ENCODE measurements at regions not wholly inside any gene's neighbourhood (a gene's known extent, or its start where the extent isn't known, plus 50 kb on each side); places are given as distances from the start of the nearest gene placed in this dataset.
A peak's percentile ranks its signal among the peaks of the same experiment; 100 is the strongest.

DNA sequence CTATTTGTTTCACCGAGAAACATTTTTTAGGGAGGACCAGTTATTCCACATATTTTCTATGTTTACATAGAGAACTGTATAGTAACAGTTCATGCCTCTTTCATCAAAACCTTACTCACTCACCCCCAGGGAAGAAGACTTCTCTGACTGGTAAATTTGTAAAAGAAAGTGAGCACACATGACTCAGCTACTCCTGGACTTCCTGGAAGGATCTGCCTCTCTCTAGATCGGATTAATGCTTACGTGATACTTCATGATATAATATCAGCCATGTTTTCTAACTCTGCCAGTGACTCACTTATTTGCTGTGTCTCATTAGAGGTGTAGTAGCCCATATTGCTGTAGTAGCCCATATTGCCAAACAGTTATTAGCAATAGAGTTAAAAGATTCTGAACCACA is 494.3 kb upstream of the ATXN7L3B start:
- no peaks in the 10 kb centered on the region for H4K20me1 ChIP-seq (ENCODE audit: insufficient read depth, poor library complexity, severe bottlenecking)
- no peaks in the 10 kb centered on the region for H3K79me2 ChIP-seq
- TF ChIP-seq EZH2phosphoT487 (IDR thresholded peaks at IDR 0.05; ENCODE audit: low read depth, severe bottlenecking, unreplicated experiment) (no peak), EZH2 (IDR thresholded peaks at IDR 0.05; ENCODE audit: borderline replicate concordance) (no peak)
- TF ChIP-seq, protein P1, sequence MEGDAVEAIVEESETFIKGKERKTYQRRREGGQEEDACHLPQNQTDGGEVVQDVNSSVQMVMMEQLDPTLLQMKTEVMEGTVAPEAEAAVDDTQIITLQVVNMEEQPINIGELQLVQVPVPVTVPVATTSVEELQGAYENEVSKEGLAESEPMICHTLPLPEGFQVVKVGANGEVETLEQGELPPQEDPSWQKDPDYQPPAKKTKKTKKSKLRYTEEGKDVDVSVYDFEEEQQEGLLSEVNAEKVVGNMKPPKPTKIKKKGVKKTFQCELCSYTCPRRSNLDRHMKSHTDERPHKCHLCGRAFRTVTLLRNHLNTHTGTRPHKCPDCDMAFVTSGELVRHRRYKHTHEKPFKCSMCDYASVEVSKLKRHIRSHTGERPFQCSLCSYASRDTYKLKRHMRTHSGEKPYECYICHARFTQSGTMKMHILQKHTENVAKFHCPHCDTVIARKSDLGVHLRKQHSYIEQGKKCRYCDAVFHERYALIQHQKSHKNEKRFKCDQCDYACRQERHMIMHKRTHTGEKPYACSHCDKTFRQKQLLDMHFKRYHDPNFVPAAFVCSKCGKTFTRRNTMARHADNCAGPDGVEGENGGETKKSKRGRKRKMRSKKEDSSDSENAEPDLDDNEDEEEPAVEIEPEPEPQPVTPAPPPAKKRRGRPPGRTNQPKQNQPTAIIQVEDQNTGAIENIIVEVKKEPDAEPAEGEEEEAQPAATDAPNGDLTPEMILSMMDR (IDR thresholded peaks at IDR 0.05; ENCODE audit: poor library complexity), result no peak
- H3K4me2 ChIP-seq, result peak overlapping the region; percentile 30
- H3K27ac ChIP-seq, result peak overlapping the region; percentile 46
- DNase-seq (ENCODE audit: low spot score), result peak; percentile 61
- H3K9me3 ChIP-seq (ENCODE audit: low read depth), result no peaks in the 10 kb centered on the region
- no peaks in the 10 kb centered on the region for H3K36me3 ChIP-seq (replicated peaks; ENCODE audit: insufficient read depth, low read depth)
- H3K9me2 ChIP-seq (replicated peaks; ENCODE audit: insufficient read depth), result no peaks in the 10 kb centered on the region
- H2AFZ ChIP-seq, result no peak overlapping the region
- H3K27me3 ChIP-seq, result no peaks in the 10 kb centered on the region
- H3K4me3 ChIP-seq, result no peak overlapping the region
- WGBS (ENCODE audit: low lambda C conversion rate, missing lambda C conversion rate), result 38% methylated on average over 3 of the region's 3 CpGs
- no peaks in the 10 kb centered on the region for H3K4me1 ChIP-seq (ENCODE audit: insufficient read depth)

DNA sequence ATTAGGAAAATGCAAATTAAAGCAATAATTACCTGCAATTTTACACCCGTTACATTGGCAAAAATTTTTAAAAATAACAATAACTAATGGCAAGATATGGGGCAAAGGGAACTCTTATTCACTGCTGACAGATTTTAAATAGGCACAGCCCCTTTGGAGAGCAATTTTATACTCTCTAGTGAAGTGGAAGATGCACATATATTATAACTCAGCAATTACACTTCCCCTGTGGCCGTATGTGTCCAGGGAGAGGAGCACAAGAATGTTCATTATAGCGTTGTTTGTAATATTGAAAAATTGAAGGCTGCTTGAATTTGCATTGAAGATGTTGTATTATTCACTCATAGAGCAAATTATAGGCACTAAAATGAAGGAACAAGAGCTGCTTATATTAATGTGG is 488.3 kb upstream of the ATXN7L3B start:
- H3K4me2 ChIP-seq, result no peak overlapping the region
- no peak for TF ChIP-seq EZH2phosphoT487 (IDR thresholded peaks at IDR 0.05; ENCODE audit: low read depth, severe bottlenecking, unreplicated experiment)
- TF ChIP-seq, protein P1 (IDR thresholded peaks at IDR 0.05; ENCODE audit: poor library complexity), result no peak
- no peak for TF ChIP-seq EZH2 (IDR thresholded peaks at IDR 0.05; ENCODE audit: borderline replicate concordance)
- H3K27ac ChIP-seq, result no peak overlapping the region
- no peaks in the 10 kb centered on the region for H3K9me3 ChIP-seq (ENCODE audit: low read depth)
- no peaks in the 10 kb centered on the region for H4K20me1 ChIP-seq (ENCODE audit: insufficient read depth, poor library complexity, severe bottlenecking)
- no peaks in the 10 kb centered on the region for H3K27me3 ChIP-seq
- 91% methylated on average over 3 of the region's 3 CpGs for WGBS (ENCODE audit: low lambda C conversion rate, missing lambda C conversion rate)
- no peak overlapping the region for H3K4me3 ChIP-seq
- H3K4me1 ChIP-seq (ENCODE audit: insufficient read depth), result no peaks in the 10 kb centered on the region
- H3K9me2 ChIP-seq (replicated peaks; ENCODE audit: insufficient read depth), result no peaks in the 10 kb centered on the region
- no peak for DNase-seq (ENCODE audit: low spot score)
- no peaks in the 10 kb centered on the region for H3K36me3 ChIP-seq (replicated peaks; ENCODE audit: insufficient read depth, low read depth)
- H3K79me2 ChIP-seq, result no peaks in the 10 kb centered on the region
- no peak overlapping the region for H2AFZ ChIP-seq

DNA sequence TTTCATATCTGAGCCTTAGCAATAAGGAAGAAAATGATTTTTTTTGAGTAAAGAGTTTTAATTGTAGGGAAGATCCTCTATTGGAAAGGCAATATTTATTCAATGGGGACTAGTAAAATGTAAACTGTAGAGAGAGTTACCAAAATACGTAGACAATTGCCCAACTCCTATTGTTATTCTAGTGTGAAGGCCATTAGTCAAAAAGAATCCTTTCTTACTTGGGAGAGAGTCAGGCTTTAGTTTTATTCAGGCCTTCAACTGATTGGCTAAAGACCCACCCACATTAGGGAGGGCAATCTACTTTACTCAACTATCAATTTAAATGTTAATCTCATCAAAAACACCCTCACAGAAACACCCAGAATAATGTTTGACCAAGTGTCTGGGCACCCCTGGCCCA is 485.8 kb upstream of the ATXN7L3B start:
- 68% methylated on average over 1 of the region's 1 CpG for WGBS (ENCODE audit: low lambda C conversion rate, missing lambda C conversion rate)
- H4K20me1 ChIP-seq (ENCODE audit: insufficient read depth, poor library complexity, severe bottlenecking), result no peaks in the 10 kb centered on the region
- H3K79me2 ChIP-seq, result no peaks in the 10 kb centered on the region
- TF ChIP-seq EZH2 (IDR thresholded peaks at IDR 0.05; ENCODE audit: borderline replicate concordance) (no peak), EZH2phosphoT487 (IDR thresholded peaks at IDR 0.05; ENCODE audit: low read depth, severe bottlenecking, unreplicated experiment) (no peak)
- TF ChIP-seq, protein P1 (IDR thresholded peaks at IDR 0.05; ENCODE audit: poor library complexity), result no peak
- H3K27ac ChIP-seq, result no peak overlapping the region
- no peak overlapping the region for H3K4me2 ChIP-seq
- no peaks in the 10 kb centered on the region for H3K9me2 ChIP-seq (replicated peaks; ENCODE audit: insufficient read depth)
- no peak overlapping the region for H2AFZ ChIP-seq
- no peaks in the 10 kb centered on the region for H3K4me1 ChIP-seq (ENCODE audit: insufficient read depth)
- H3K27me3 ChIP-seq, result no peaks in the 10 kb centered on the region
- H3K9me3 ChIP-seq (ENCODE audit: low read depth), result no peaks in the 10 kb centered on the region
- no peaks in the 10 kb centered on the region for H3K36me3 ChIP-seq (replicated peaks; ENCODE audit: insufficient read depth, low read depth)
- no peak for DNase-seq (ENCODE audit: low spot score)
- no peak overlapping the region for H3K4me3 ChIP-seq

DNA sequence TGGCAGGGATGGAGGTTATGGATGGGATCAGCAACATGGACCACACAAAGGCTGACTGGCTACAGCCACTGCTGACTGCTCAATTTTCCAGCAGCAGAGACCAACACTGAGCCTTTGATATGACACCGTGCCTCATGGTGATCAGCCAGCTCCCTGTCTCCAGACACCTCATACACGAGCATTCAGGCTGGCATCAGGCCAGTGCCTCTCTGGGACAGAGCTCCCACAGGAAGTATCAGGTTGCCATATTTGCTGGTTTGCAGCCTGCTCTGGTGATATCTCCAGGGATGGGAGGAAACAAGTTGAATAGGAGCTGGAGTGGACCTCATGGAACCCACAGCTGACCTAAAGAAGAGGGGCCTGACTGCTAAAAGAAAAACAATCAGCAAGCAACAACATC is 471.2 kb upstream of the ATXN7L3B start:
- H3K4me2 ChIP-seq, result no peak overlapping the region
- H4K20me1 ChIP-seq (ENCODE audit: insufficient read depth, poor library complexity, severe bottlenecking), result no peaks in the 10 kb centered on the region
- no peaks in the 10 kb centered on the region for H3K9me2 ChIP-seq (replicated peaks; ENCODE audit: insufficient read depth)
- no peaks in the 10 kb centered on the region for H3K36me3 ChIP-seq (replicated peaks; ENCODE audit: insufficient read depth, low read depth)
- no peak overlapping the region for H3K4me3 ChIP-seq
- H2AFZ ChIP-seq, result no peak overlapping the region
- no peak for DNase-seq (ENCODE audit: low spot score)
- H3K9me3 ChIP-seq (ENCODE audit: low read depth), result no peaks in the 10 kb centered on the region
- H3K27ac ChIP-seq, result no peak overlapping the region
- no peaks in the 10 kb centered on the region for H3K27me3 ChIP-seq
- no peaks in the 10 kb centered on the region for H3K4me1 ChIP-seq (ENCODE audit: insufficient read depth)
- no peaks in the 10 kb centered on the region for H3K79me2 ChIP-seq
- 72% methylated on average over 2 of the region's 2 CpGs for WGBS (ENCODE audit: low lambda C conversion rate, missing lambda C conversion rate)
- TF ChIP-seq, protein P1 (IDR thresholded peaks at IDR 0.05; ENCODE audit: poor library complexity), result no peak
- TF ChIP-seq EZH2phosphoT487 (IDR thresholded peaks at IDR 0.05; ENCODE audit: low read depth, severe bottlenecking, unreplicated experiment) (no peak), EZH2 (IDR thresholded peaks at IDR 0.05; ENCODE audit: borderline replicate concordance) (no peak)

All from hepatocyte (in vitro differentiated cells).